ENCODE measurements at regions not wholly inside any gene's neighbourhood (a gene's known extent, or its start where the extent isn't known, plus 50 kb on each side); places are given as distances from the start of the nearest gene placed in this dataset.

DNA sequence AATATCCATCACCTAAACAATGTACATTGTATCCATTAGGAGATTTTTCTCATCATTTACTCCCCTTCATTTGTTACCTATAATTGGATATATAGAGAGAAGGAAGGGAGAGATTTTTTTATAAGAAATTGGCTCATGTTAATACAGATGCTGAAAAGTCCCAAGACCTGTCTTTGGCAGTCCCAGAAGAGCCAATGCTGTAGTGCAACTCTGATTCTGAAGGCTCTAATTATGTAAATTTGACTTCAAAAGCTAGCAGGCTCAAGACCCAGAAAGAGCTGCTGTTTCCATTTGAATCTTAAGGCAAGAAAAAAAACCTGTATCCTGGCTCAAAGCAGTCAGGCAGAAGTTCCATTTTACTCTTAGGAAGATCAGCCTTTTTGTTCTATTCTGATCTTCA, 1245.5 kb upstream of the FAM98A start:
- no peaks in the 10 kb centered on the region for H3K4me1 ChIP-seq
- no peaks in the 10 kb centered on the region for H3K36me3 ChIP-seq
- no peaks in the 10 kb centered on the region for H3K27me3 ChIP-seq
- H3K4me3 ChIP-seq, result no peak overlapping the region
- H3K9me3 ChIP-seq, result no peaks in the 10 kb centered on the region
- intact Hi-C loops (cut with DNase I; ENCODE audit: low total_unique reads), result no loop called here
- no peak for TF ChIP-seq CTCF (IDR thresholded peaks at IDR 0.05)
- no peak for TF ChIP-seq POLR2A (IDR thresholded peaks at IDR 0.05)
- no peak overlapping the region for H3K27ac ChIP-seq
- DNase-seq, result no peak

- no peak for DNase-seq
These were observed 1239.3 kb upstream of the FAM98A start for GRCh38 chr2:34838408-34838807.

DNA sequence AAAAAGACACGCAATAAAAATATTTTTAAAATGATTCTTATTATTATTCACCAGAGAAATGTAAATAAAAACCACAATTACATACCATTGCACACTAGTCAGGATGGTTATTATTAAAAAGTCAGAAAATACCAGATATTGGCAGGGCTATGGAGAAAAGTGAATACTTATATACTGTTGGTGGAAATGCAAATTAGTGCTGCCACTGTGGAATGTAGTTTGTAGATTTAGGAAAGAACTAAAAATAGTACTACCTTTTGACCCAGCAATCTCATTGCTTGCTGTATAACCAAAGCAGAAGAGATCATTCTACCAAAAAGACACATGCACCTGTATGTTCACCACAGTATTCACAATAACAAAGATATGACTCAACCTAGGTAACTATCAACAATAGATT, 1237.3 kb upstream of the FAM98A start:
- Histone ChIP-seq H3K9me3 (no peaks in the 10 kb centered on the region), H3K27me3 (no peaks in the 10 kb centered on the region), H3K27ac (no peak overlapping the region), H3K4me3 (no peak overlapping the region), H3K4me1 (no peaks in the 10 kb centered on the region), H3K36me3 (no peaks in the 10 kb centered on the region)
- TF ChIP-seq CTCF (IDR thresholded peaks at IDR 0.05), result no peak
- no peak for TF ChIP-seq POLR2A (IDR thresholded peaks at IDR 0.05)
- intact Hi-C loops (cut with DNase I; ENCODE audit: low total_unique reads), result no loop called here
- DNase-seq, result no peak

More at GRCh38 chr2:34838408-34838807, 1239.3 kb upstream of the FAM98A start:
- no peak overlapping the region for H3K4me3 ChIP-seq
- no peak overlapping the region for H3K27ac ChIP-seq
- intact Hi-C loops (cut with DNase I; ENCODE audit: low total_unique reads), result no loop called here
- no peaks in the 10 kb centered on the region for H3K27me3 ChIP-seq
- H3K36me3 ChIP-seq, result no peaks in the 10 kb centered on the region
- H3K4me1 ChIP-seq, result no peaks in the 10 kb centered on the region
- no peaks in the 10 kb centered on the region for H3K9me3 ChIP-seq
- TF ChIP-seq POLR2A (IDR thresholded peaks at IDR 0.05) (no peak), CTCF (IDR thresholded peaks at IDR 0.05) (no peak)

GRCh38 chr2:34831096-34831495, 1232.0 kb upstream of the FAM98A start:
- intact Hi-C loops (cut with DNase I; ENCODE audit: low total_unique reads), result no loop called here
- H3K27ac ChIP-seq, result no peak overlapping the region
- DNase-seq, result no peak
- H3K4me1 ChIP-seq, result no peaks in the 10 kb centered on the region
- H3K27me3 ChIP-seq, result no peaks in the 10 kb centered on the region
- H3K9me3 ChIP-seq, result no peaks in the 10 kb centered on the region
- no peaks in the 10 kb centered on the region for H3K36me3 ChIP-seq
- no peak overlapping the region for H3K4me3 ChIP-seq
- TF ChIP-seq POLR2A (IDR thresholded peaks at IDR 0.05), result no peak
- TF ChIP-seq CTCF (IDR thresholded peaks at IDR 0.05), result no peak

- no peaks in the 10 kb centered on the region for H3K9me3 ChIP-seq
- intact Hi-C loops (cut with DNase I; ENCODE audit: low total_unique reads), result no loop called here
- H3K4me1 ChIP-seq, result no peaks in the 10 kb centered on the region
- no peak for TF ChIP-seq CTCF (IDR thresholded peaks at IDR 0.05)
- TF ChIP-seq POLR2A (IDR thresholded peaks at IDR 0.05), result no peak
- H3K4me3 ChIP-seq, result no peak overlapping the region
- no peak for DNase-seq
- no peaks in the 10 kb centered on the region for H3K27me3 ChIP-seq
- H3K36me3 ChIP-seq, result no peaks in the 10 kb centered on the region
- H3K27ac ChIP-seq, result no peak overlapping the region
These were observed 1229.4 kb upstream of the FAM98A start for GRCh38 chr2:34828481-34828880.

Data from uterus (tissue), 3 donors.